ENCODE measurements at regions not wholly inside any gene's neighbourhood (a gene's known extent, or its start where the extent isn't known, plus 50 kb on each side); places are given as distances from the start of the nearest gene placed in this dataset.

GRCh38 chr2:890214-890613, 60.4 kb upstream of the SNTG2 start:
- no peak for TF ChIP-seq CTCF (IDR thresholded peaks at IDR 0.05)
- no peak for TF ChIP-seq POLR2A (IDR thresholded peaks at IDR 0.05)

Data from prostate gland (tissue), 2 donors.